Lower leg skin (tissue), 4 donors: ENCODE measurements at regions not wholly inside any gene's neighbourhood (a gene's known extent, or its start where the extent isn't known, plus 50 kb on each side); places are given as distances from the start of the nearest gene placed in this dataset.

Source experiments
- DNase-seq, 2 donors: peaks; one replicate each; pipeline ENCODE4 v3.0.0-alpha.2; 2019; ENCODE audit warnings: low spot score in 2 of 2
- H3K4me3 ChIP-seq: fragments of 200-600 bp; sonication (generic); 2 replicates; pipeline ENCODE4 v1.5.1; 2017; ENCODE audit warnings: mild to moderate bottlenecking, low read depth; ENCODE audit not compliant: poor library complexity, severe bottlenecking
- CTCF ChIP-seq, 3 donors: fragments of 450-650 bp; IDR thresholded peaks; one replicate each; pipeline ENCODE4 v1.5.1; 2016; ENCODE audit warnings: antibody characterized with exemption in 3 of 3, mild to moderate bottlenecking in 3 of 3, moderate library complexity in 2 of 3
- POLR2A ChIP-seq, 2 donors: fragments of 450-650 bp; IDR thresholded peaks; one replicate each; pipeline ENCODE4 v1.6.1; 2016 to 2017; ENCODE audit warnings: antibody characterized with exemption in 2 of 2, mild to moderate bottlenecking in 1 of 2, moderate library complexity in 1 of 2
- WGBS, 2 donors: methylation state at CpG; one replicate each; pipeline ENCODE4 v1.1.5; 2018; 5-methylcytosine and 5-hydroxymethylcytosine counted together
- intact Hi-C: fragments of 100-400 bp; cut with DNase I; formaldehyde crosslinking; loops from one replicate; pipeline ENCODE4 v1.15.0; 2023; ENCODE audit warnings: low total_unique reads

- intact Hi-C loops = no loop called here
- H3K4me3 ChIP-seq = no peak overlapping the region
- no peak for TF ChIP-seq POLR2A (IDR thresholded peaks at IDR 0.05)
- no peak for TF ChIP-seq CTCF (IDR thresholded peaks at IDR 0.05)
- DNase-seq = no peak
- 62 to 77% methylated on average over 1 of the region's 1 CpG for WGBS, 2 donors
Observed at GRCh38 chr18:76131738-76132137, 363.3 kb downstream of the ZNF516 start.

- 77 to 78% methylated on average over 13 of the region's 13 CpGs for WGBS, 2 donors
- no peak for TF ChIP-seq CTCF (IDR thresholded peaks at IDR 0.05)
- no peak for TF ChIP-seq POLR2A (IDR thresholded peaks at IDR 0.05)
- DNase-seq = no peak
- intact Hi-C loops = no loop called here
- H3K4me3 ChIP-seq = no peak overlapping the region
Observed at GRCh38 chr18:76130845-76131244, 364.2 kb downstream of the ZNF516 start.

- DNase-seq = no peak
Observed at GRCh38 chr18:76126327-76126726, 368.7 kb downstream of the ZNF516 start.

GRCh38 chr18:76121011-76121410, 374.0 kb downstream of the ZNF516 start:
- no peak overlapping the region for H3K4me3 ChIP-seq

More at GRCh38 chr18:76126327-76126726, 368.7 kb downstream of the ZNF516 start:
- intact Hi-C loops = no loop called here
- 67 to 68% methylated on average over 6 of the region's 6 CpGs for WGBS, 2 donors
- H3K4me3 ChIP-seq = no peak overlapping the region
- no peak for TF ChIP-seq POLR2A (IDR thresholded peaks at IDR 0.05)
- TF ChIP-seq CTCF (IDR thresholded peaks at IDR 0.05) = no peak

GRCh38 chr18:76115580-76115979, 379.5 kb downstream of the ZNF516 start:
- TF ChIP-seq CTCF (IDR thresholded peaks at IDR 0.05) (no peak), POLR2A (IDR thresholded peaks at IDR 0.05) (no peak)
- intact Hi-C loops = no loop called here
- 68 to 95% methylated on average over 14 of the region's 14 CpGs for WGBS, 2 donors
- no peak for DNase-seq
- no peak overlapping the region for H3K4me3 ChIP-seq

More at GRCh38 chr18:76121011-76121410, 374.0 kb downstream of the ZNF516 start:
- intact Hi-C loops = no loop called here
- DNase-seq = no peak
- 65 to 70% methylated on average over 5 of the region's 5 CpGs for WGBS, 2 donors
- no peak for TF ChIP-seq CTCF (IDR thresholded peaks at IDR 0.05)
- no peak for TF ChIP-seq POLR2A (IDR thresholded peaks at IDR 0.05)

- H3K4me3 ChIP-seq = no peak overlapping the region
- no peak for TF ChIP-seq POLR2A (IDR thresholded peaks at IDR 0.05)
- TF ChIP-seq CTCF (IDR thresholded peaks at IDR 0.05) = no peak
- DNase-seq = no peak
- WGBS, 2 donors = 81 to 86% methylated on average over 10 of the region's 10 CpGs
- intact Hi-C loops = no loop called here
Observed at GRCh38 chr18:76113101-76113500, 381.9 kb downstream of the ZNF516 start.
